KBM-7 (cell line): ENCODE measurements at regions not wholly inside any gene's neighbourhood (a gene's known extent, or its start where the extent isn't known, plus 50 kb on each side); places are given as distances from the start of the nearest gene placed in this dataset.
"Not testable (repeated sequence)": the region's sequence is repeated elsewhere in the genome, so short reads cannot be mapped to it uniquely, and the experiment has no call there.

Experiments used
- DNase-seq: peaks from one replicate; pipeline ENCODE4 v3.0.0-alpha.2; 2015
- in situ Hi-C: fragments of 300-500 bp; cut with MboI; formaldehyde crosslinking; loops from 2 replicates; pipeline ENCODE4 v1.14.3; 2020; ENCODE audit warnings: low sequenced_read_pairs, low pct_unique_long_range_greater_than_20kb, mixed read lengths

GRCh38 chr6:9360881-9361280 lies 925.5 kb upstream of the SLC35B3 start:
- DNase-seq = no peak
- in situ Hi-C loops = no loop called here

- no peak for DNase-seq
- in situ Hi-C loops = no loop called here
Observed at GRCh38 chr6:9347608-9348007, 912.3 kb upstream of the SLC35B3 start.

DNA sequence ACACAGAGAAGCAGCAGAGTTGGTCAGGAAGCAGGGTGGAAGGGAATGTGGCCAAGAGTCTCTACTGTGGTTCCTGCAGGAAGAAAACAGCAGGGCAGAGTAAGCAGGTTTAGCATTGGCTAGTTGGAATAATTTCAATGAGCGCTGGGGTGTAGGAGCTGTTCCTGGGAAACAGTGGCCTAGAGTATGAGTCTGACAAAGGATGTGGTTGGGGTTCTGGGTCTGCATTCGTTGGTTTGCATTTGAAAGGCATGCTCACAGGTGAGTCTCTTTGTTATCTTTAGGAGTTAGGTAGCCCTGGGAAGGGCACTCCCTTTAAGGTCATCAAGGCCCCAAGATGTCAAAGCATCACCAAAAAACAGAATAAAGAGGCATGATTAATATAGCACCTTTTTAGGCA lies 911.6 kb upstream of the SLC35B3 start:
- DNase-seq = no peak
- in situ Hi-C loops = no loop called here

- in situ Hi-C loops = no loop called here
- DNase-seq = no peak
Observed at GRCh38 chr6:9335431-9335830, 900.1 kb upstream of the SLC35B3 start.

GRCh38 chr6:9334979-9335378 lies 899.6 kb upstream of the SLC35B3 start:
- DNase-seq = no peak
- in situ Hi-C loops = no loop called here

GRCh38 chr6:9332241-9332780 lies 897.0 kb upstream of the SLC35B3 start:
- in situ Hi-C loops = no loop called here
- DNase-seq = no peak

DNA sequence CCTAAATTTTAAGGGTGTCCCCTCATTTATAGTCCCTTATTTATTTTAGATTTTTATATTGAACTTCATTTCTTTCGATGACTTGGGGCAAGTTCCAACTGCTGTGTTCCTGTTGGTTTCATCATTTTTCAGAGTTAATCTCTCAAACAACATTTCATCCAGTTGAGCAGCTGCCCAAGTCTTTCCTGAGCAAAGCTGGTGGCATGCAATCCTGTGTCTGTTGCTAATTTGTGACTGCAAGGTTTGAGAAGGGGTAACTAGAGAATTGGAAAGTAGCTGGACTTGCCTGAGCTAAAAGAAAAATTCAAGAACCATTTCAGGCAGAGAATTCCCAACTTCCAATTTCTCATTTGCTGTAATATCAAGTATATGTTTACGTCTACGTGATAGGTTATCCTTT lies 881.5 kb upstream of the SLC35B3 start:
- in situ Hi-C loops = no loop called here
- no peak for DNase-seq

DNA sequence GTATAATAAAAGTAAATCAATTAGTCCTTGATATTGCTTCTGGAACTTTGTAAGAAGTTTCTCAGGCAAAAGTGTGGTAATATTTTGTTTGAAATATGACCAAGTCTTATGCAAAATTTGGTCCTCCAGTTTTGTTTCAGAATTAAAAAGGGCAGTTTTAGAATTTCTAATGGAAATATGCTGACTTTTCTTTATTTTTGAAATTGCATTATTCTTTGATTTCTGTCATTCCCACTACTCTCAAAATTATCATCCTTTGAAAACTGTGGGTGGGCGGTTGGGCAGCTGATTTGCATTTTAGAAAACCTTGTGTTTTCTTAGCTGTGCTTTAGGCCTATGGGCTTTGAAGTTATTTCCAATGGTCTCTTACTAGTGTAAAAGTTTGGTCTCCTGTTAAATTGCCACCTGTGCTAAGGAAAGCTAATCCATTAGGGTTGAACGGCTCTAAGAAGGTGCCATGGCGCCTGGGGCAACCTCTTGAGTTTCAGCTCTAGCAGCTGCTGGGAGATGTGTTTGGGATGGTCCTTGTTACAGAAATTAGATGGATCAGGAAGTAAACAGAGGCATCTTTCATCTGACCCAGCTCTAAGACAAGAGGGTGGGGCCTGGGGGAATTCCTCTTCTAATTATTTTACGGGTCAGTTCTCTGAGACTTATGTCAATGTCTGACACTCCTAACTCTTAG lies 880.8 kb upstream of the SLC35B3 start:
- in situ Hi-C loops = no loop called here
- DNase-seq = no peak

GRCh38 chr6:9308284-9308683 lies 872.9 kb upstream of the SLC35B3 start:
- in situ Hi-C loops = no loop called here
- DNase-seq = no peak

- no peak for DNase-seq
- in situ Hi-C loops = no loop called here
Observed at GRCh38 chr6:9307786-9308185, 872.4 kb upstream of the SLC35B3 start.

DNA sequence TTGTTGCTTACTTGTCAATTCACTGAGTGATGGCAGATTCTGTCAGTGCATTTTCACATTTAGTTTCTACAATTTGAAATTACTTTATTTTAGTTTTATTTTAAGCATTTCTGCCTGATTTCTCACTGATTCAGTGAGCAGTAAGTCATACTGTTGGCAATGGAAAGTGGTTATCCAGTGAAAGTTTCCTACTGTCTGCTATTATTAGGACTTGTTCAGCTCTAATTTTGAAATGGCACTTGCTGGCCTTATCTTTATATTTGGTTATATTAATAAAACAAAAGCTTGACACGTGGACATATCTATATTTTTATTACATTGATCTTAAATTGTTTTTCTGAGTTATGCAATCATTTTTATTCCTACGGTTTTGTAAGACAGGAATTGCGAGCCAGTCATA lies 871.8 kb upstream of the SLC35B3 start:
- in situ Hi-C loops = no loop called here
- DNase-seq = no peak

DNA sequence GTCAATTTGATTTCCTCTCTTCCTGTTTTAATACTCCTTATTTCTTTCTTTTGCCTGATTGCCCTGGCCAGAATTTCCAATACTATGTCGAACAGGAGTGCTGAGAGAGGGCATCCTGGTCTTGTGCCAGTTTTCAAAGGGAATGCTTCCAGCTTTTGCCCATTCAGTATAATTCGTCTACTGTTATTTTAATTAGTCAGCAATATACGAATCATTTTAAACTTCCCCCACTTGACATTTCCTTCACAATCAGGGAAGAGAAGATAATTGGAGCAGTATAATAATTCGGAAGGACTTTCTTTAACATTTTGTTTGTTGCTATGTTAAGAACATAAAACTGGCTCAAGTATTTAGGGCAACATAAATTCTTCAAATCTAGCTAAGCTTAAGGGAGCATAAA lies 860.3 kb upstream of the SLC35B3 start:
- no peak for DNase-seq
- in situ Hi-C loops = no loop called here

DNA sequence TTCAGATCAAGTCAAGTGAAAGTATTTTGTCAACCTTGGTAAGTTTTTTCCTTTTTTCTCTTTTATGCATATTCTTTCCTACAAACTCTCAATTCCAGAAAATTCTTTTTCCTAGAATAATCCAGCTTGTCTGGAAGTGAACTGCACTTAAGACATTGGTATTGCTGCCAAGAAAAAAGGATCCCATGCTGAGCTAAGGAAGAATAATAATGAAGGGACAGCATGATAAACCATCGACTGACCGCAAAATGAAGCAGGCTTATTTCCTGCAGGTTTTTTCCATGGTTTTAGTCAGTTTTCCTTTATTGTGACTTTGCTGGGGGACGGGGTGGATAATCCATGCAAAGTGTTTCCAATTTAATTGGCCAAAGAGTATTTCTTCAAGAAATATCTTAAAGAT lies 857.6 kb upstream of the SLC35B3 start:
- in situ Hi-C loops = no loop called here
- DNase-seq = no peak

- DNase-seq, in situ Hi-C loops: not testable (repeated sequence)
Observed at GRCh38 chr6:9290342-9290741, 855.0 kb upstream of the SLC35B3 start.

DNA sequence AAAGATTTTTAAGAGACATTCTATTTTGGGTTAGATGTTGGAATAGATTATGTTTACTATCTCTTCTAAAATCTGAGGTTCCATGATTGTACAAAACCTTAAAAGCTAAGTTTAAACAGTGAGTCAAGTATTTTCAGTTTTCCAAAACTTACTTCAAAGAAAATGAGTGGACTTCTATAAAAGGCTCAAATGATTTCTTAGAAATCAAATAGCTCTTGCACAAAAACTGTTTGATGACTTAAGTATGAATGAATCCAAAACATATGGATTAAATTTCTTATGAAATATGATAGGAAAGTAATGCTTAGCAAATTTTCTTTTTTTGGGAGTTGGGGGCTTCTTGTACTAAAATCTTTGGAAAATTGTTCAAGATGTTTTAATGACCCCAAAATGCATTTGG lies 837.3 kb upstream of the SLC35B3 start:
- DNase-seq = no peak
- in situ Hi-C loops = no loop called here

DNA sequence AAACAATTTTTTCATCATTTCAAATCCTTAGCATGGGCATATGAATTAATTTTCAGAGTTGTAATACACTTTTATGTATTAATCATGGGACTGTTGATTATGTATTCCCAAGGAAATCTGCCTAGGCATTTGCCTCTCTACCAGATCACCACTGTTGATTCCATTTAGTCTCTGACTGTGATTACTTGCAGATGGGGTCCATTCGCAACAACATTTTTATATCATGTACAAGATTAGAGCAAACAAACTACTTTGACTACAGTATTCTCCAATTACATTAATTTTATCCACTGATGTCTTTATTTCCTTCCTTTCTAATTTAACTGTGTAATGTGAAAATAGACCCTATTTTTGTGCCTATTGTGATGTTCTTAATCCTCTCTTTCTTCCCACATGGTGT lies 831.4 kb upstream of the SLC35B3 start:
- in situ Hi-C loops = no loop called here
- no peak for DNase-seq

GRCh38 chr6:9257215-9257614 lies 821.9 kb upstream of the SLC35B3 start:
- in situ Hi-C loops = no loop called here
- no peak for DNase-seq

DNA sequence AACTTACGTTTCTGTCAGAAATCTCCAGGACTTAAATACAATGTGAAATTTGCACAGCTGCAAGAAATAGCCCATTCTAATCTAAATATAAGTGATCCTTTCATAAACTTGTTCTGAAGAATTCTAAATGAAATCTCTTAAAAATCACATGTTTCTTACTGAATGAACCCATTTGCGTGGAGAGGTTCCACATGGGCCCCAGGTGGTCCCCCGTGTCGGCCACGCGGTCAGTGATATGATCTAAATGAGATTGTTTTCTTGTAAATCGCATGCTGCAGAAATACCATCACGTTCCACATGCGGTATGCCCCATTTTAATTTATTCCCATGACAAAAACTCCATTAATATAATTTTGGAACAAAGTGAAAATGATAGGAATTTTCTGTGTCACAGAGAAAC lies 818.9 kb upstream of the SLC35B3 start:
- in situ Hi-C loops = no loop called here
- no peak for DNase-seq

DNA sequence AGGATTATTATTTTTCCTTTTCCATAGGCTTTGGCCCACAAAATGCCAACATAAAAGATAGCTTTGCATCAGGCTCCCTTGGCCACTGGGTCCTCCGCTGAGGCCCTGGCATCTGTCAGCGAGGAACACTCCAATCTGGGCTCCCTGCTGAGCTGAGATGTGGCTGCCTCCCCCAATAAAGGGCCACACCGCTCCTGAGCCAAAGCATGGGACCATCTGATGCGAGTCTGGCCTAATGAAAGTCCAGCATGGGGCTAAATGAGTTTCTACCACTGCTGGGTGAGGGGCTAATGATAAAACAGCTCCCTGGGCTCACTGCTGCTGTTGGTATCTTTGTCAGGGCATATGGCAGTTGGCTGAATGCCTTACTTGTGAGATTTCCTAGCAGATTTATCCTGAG lies 817.5 kb upstream of the SLC35B3 start:
- in situ Hi-C loops = no loop called here
- no peak for DNase-seq

DNA sequence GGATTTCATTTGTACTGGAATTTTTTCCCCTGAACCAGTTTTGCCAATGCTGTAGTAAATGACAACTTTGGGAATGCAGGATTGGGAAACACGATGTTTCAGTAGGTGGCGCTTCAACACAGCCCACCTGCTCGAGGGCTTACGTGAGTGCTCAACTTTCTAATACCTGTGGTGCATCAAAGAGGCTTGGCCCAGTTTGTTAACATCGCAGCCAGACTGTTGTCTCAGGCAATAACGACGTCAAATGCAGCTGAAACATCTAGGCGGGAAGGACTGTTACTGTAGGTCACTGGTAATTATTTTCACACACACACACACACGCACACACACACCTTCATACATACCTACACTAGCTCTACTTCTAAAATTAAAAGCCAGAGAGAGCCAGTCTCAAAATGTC lies 815.5 kb upstream of the SLC35B3 start:
- in situ Hi-C loops = no loop called here
- peak; percentile 19 for DNase-seq

DNA sequence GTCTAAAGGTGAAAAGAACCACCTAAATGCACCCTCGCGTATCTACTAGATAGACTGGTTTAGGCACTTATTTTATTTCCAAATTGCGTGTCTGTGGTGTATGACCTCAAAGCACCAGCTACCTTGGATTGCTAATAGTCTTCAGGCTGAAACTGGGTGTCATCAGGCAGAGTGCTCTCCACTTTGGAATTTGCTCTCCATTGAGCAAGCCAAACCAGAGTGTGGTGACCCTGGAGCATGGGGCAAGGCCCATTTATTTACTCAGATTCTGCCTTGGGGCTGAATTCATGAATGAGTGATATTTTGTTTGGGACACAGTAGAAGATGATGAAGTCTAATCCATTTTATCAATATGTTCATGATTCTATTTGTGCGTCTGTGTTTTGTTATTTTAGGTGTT lies 812.8 kb upstream of the SLC35B3 start:
- no peak for DNase-seq
- in situ Hi-C loops = no loop called here
